ENCODE measurements at regions not wholly inside any gene's neighbourhood (a gene's known extent, or its start where the extent isn't known, plus 50 kb on each side); places are given as distances from the start of the nearest gene placed in this dataset.

GRCh38 chr6:43970913-43971775, 156.1 kb downstream of the MRPL14 start:
- in situ Hi-C loops (cut with MboI; ENCODE audit: low sequenced_read_pairs) = no loop called here

DNA sequence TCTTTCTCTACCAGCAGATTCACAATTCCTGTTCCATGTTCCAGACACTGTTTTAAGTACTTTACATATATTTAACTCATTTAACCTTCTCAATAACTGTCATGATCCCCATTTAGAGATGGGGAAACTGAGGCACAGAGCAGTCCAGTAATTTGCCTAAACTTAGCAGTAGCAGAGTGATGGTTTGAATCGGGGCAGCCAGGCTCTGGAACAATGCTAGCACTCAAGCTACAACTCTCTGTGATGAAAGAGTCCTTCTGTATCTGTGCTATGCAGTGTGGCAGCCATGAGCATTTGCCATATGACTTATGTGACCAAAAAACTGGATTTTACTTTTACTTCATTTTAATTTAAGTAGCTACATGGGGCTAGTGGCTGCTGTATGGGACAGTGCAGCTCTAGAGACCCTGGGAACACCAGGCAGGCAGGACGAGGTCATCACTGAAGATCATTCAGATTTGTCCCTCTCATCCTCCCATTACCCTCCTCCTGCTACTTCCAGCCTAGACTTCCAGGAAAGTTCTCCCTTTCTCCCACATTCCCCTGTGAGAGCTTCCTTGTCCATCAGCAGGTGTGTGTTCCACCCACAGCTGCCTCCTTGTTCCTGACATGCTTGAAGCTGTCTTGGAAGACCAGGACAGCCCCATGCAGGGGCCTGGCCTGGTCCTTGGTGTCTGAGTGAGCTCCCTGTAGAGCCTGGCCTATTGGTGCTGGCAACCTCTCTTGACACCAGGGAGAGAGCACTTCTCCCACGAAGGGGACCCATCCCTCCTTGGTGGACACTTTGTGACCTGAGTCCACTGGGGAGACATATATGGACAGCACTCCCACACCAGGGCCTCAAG, 157.0 kb downstream of the MRPL14 start:
- in situ Hi-C loops (cut with MboI; ENCODE audit: low sequenced_read_pairs) = no loop called here

- in situ Hi-C loops (cut with MboI; ENCODE audit: low sequenced_read_pairs) = no loop called here
These were observed 157.9 kb downstream of the MRPL14 start for GRCh38 chr6:43969158-43969981.

DNA sequence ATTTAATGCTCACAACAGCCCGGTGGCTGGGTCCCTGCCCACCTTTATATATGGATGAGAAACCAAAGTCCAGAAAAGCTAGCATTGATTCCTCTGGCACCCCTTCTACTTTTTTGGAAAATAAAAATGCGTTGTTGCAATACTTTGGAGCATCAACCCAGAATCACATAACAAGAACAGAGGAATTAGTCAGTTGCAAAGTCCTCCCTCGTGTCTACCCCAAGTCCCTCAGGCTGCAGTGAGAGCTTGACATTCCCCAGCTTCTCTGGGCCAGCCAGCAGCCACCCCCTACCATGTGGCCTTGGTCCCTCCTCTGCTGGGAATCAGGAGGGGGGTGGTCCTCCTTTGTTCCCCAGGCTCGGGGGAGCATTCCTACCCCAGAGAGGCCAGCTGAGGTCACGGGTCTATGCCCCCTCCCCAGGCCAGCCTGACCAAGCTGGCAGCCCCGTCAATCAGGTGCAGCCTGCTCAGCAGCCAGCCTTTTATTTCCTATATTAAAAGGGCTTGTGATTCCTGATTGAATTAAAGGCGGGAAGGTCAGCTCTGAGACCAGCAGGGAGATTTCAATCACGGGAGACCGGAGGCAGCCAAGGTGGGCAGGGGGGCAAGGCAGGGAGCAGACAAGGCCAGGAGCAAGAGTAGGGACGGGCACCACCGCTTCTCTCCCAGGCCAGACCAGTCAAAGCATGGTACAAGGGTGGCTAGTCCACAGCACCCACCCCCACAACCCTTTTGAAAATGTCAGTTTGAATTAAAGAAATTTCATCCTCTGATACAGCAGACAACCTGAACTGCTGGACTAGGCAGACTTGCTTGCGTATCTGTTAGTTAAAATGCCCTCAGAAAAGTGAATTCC, 158.9 kb downstream of the MRPL14 start:
- in situ Hi-C loops (cut with MboI; ENCODE audit: low sequenced_read_pairs) = no loop called here

GRCh38 chr6:43967719-43968091, 159.5 kb downstream of the MRPL14 start:
- in situ Hi-C loops (cut with MboI; ENCODE audit: low sequenced_read_pairs) = no loop called here

DNA sequence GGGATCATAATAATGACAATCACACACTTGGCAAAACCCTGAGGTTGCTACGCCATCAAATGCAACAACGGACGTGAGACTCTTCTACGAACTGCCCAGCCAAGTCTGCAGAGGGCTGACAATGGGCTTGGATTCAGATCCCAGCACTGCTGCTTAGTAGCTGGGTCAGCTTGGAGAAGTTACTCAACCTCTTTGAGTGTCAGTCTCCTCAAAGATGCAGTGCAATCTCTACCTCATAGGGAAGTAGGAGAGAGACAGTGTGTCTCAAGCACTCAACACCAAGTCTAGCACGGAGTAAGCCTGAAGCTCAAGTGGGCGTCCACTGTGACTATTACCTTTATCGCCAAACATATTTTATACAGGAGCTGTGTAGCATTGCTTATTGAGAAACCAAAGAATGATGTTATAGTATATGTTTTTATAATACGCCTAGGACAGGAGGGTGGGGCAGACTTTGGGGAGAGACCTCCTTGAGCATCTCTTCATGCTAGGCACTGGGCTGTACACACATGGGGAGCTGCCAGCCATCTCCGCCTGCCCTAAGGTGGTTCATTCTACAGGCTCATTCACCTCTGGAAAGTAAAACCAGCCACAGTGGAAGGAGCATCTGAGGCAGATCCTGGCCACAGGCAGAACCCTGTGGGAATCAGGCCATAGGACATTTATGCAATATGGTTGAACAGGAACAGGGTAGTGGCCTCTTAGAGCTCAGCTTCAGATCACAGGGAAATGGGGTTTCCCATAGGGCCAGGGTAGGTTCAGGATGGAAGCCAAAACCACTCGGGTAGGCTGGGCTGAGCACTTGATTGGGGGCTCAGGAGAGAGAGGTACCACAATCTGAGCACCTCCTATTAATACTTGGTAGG, 160.2 kb downstream of the MRPL14 start:
- in situ Hi-C loops (cut with MboI; ENCODE audit: low sequenced_read_pairs) = no loop called here

DNA sequence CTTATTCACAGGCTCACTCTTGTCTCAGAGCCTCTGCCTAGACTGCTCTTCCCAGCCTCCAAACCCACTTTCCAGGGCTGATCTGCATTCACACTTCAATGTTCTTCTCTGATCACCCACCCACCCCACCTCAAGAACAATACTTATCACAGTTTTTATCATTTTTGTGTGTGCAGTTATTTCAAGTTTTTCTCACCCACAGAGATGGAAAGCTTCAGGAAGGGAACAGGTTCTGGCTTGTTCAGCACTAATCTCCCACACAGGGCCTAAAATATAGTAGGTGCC, 160.9 kb downstream of the MRPL14 start:
- in situ Hi-C loops (cut with MboI; ENCODE audit: low sequenced_read_pairs) = no loop called here

DNA sequence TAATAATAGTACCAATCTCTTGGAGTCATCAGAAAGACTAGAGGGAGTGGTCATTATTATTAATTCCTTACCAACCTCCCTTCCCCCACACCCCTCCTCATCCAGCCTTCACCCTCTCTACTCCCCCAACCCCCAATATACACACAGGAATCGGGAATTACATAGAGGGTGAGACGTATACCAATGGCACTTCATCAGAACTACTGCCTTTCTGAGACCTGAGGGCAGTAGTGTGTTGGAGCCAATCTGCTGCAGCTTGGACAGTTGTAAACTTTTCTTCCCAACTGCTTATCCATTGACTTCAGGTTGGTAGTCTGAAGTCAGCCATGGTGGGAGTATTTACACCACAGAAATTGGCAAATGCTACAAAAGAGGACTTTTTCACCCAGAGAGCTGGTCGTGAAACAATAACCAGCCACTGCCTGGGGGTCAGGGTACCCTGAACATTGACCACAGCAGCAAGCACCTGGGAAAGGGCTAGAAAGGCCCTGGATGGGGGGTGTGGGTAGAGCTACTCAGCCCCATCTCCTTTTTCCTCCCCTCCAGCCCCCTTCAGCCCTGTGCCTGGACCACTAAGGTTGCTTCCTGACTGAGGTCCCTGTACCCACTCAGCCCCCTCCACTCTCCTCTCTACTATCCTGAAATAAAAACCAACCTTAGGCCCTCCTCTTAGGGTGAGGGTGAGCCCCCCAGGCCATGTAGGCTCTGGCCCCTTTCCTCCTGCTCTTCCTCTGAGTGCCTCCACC, 161.5 kb downstream of the MRPL14 start:
- in situ Hi-C loops (cut with MboI; ENCODE audit: low sequenced_read_pairs) = no loop called here

- in situ Hi-C loops (cut with MboI; ENCODE audit: low sequenced_read_pairs) = no loop called here
These were observed 162.3 kb downstream of the MRPL14 start for GRCh38 chr6:43964659-43965570.

- in situ Hi-C loops (cut with MboI; ENCODE audit: low sequenced_read_pairs) = no loop called here
These were observed 163.2 kb downstream of the MRPL14 start for GRCh38 chr6:43963877-43964658.

- in situ Hi-C loops (cut with MboI; ENCODE audit: low sequenced_read_pairs) = no loop called here
These were observed 164.0 kb downstream of the MRPL14 start for GRCh38 chr6:43963203-43963602.

- in situ Hi-C loops (cut with MboI; ENCODE audit: low sequenced_read_pairs) = no loop called here
These were observed 164.8 kb downstream of the MRPL14 start for GRCh38 chr6:43962458-43962857.

DNA sequence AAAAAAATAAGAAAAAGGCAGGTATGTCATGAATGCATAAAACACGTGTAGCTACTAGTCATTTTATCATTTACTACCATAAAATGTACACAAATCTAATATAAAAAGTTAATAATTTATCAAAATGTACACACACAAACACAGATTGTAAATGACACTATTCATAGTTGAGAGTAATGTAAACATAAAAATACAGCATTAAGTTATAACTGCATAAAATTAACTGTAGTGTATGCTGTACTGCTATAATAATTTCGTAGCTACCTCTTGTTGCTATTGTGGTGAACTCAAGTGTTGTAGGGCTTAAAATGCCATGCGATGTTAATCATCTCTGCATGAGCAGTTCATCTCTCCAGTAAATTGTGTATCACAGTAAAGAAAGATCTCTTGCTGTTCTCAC, 170.0 kb downstream of the MRPL14 start:
- in situ Hi-C loops (cut with MboI; ENCODE audit: low sequenced_read_pairs) = loop anchor here (10.0 kb wide), 1 partner anchor 182 kb away; the partner anchor contains the start of gene VEGFA

DNA sequence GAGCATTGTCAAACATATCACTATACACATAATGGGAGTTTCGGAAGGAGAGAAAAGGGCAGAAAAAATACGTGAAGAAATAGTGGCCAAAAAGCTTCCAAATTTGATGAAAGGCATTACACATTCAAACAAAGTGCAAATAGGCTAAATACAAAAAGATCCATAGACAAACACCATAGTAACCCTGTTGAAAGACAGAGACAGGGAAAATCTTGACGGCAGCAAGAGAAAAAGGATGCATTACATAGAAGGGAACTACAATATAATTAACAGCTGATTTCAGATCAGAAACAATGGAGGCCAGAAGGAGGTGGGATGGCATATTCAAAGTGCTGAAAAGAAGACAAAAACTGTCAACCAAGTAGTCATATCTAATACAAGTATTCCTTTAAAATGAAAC, 170.8 kb downstream of the MRPL14 start:
- in situ Hi-C loops (cut with MboI; ENCODE audit: low sequenced_read_pairs) = loop anchor here (10.0 kb wide), 1 partner anchor 182 kb away; the partner anchor contains the start of gene VEGFA

DNA sequence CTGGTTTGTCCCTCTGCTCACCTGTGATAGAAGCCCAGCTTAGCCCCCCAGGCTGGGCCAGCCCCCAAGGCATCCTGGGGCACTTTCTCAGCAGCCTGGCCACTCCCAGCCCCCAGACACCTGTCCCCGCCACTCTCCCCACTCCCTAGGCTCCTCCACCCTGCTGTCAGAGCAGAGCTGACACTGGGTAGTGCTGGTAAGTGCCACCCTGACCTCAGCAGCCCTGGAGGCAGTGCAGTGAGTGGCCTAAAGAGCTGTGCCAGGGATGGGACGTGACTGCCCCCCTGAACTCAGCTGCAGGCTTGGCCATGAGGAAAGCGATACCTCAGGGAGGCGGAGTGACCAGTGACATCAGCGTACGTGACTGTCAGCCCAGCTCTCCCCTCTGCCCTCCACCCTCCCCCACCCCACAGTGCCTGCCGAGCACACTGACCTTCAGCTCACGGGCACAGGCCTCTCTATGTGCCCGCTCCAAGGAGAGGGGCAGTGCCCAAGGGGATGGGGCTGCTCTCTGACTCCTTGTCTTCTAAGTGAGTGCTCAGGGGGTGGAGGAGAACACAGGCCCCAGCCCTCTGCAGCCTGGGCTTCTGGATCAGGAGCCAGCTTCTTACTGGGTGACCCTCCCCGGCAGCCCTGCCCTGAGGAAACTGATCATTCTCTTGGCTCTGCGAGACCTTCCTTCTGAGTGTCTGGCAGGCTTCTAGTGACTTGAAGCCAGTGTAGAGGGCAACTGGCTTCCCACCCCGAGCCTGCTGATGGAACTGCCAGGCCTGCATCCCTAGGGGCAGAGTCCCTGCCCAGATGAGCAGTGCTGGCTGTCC, 172.7 kb downstream of the MRPL14 start:
- in situ Hi-C loops (cut with MboI; ENCODE audit: low sequenced_read_pairs) = loop anchor here (5.0 to 10.0 kb wide), 2 partner anchors 103 to 180 kb away; partner anchors contain the start of gene VEGFA

- in situ Hi-C loops (cut with MboI; ENCODE audit: low sequenced_read_pairs) = loop anchor here (5.0 to 10.0 kb wide), 2 partner anchors 103 to 179 kb away; partner anchors contain the start of gene VEGFA
These were observed 173.4 kb downstream of the MRPL14 start for GRCh38 chr6:43953794-43954310.

Data from HL-60/S4 (cell line).